ENCODE measurements at regions not wholly inside any gene's neighbourhood (a gene's known extent, or its start where the extent isn't known, plus 50 kb on each side); places are given as distances from the start of the nearest gene placed in this dataset.

DNA sequence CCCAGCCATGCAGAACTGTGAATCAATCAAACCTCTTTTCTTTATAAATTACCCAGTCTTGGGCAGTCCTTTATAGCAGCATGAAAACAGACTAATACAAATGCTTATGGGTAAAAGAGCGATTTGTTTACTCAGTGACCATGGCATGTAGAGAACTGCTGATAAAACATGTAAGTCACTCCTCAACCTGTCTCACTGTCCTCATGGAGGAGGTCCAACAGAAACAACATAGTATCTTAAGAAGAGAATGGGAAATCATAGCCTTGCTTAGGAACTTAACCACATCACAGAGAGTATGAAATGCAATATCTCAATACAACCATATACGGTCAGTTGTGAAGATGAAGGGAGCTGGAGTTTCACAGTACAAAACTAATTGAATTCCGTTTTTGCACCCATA is 1734.0 kb upstream of the RAG2 start:
- DNase-seq (ENCODE audit: low spot score in 2 of 2), result no peak
- no peak for FAIRE-seq

DNA sequence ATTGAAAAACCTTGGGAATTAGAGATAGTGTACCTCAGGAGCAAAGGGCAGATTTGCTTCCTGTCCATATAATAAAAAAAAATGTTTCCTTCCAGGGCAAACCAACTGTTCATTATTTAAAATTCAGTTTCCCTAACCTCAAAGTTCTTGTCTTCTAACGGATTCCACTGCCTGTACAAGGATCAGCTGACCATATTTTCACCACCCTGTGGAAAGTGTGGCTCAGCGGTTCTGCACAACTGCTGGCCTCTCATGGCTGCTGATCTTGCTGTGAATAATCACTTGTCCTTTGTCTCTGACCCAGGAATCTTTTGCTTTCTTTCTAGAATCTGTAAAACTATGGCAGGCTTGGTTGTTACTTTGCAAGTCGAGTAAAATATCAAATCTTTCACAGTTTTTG is 1732.5 kb upstream of the RAG2 start:
- FAIRE-seq, result no peak
- DNase-seq (ENCODE audit: low spot score in 2 of 2), result no peak

DNA sequence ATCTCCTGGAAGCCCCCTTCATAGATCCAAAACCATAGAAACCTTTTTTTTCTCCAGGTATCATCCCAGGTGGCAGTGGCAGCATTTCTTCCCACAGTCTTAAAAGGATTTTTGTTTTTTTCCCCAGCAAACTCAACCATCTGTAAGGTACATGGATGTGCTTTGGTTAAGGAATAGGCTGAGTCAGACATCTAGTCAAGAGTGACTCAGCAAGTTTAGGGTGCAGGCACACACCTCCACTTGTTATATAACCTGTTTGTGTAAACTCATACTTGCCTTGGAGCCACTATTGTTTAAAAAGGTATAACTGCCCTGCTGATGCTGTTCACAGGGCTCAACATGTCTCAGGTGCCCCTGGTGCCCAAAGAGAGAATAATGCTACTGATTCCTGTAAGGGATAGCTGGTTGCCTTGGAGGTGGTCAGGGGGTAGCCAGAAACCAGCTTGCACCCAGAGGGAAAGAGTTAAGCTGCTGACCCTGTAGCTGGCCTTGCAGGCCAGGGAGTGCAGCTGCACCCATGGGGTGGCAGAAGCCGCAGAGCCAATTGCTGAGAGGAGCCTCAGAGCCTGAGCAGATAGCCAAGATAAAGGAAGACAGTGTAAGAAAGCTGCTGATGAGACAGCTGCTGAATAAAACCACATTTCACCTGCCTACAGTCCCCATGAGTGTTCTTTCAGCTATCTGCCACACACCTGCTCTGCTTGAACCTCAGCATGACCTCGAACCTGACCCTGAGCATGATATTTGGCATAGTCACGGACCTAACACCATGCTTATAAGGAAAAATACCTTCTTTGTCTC is 1726.1 kb upstream of the RAG2 start:
- FAIRE-seq (no peak), DNase-seq (ENCODE audit: low spot score in 2 of 2) (no peak)

DNA sequence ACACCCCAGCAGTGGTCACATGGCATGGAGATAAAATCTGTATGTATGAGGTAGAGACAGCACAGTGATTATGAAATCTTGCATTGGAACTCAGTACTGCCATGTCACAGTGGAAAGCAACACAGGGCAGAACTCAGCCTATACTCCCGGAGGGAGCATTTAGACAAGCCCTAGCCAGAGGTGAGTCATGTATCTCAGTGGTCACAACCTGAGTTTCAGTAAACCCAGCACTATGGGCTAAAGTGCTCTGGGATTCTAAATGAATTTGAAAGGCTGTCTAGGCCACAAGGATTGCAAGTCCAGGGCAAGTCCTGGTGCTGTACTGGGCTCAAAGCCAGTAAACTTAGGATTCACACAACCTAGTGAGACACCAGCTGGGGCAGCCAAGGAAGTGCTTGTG is 1717.1 kb upstream of the RAG2 start:
- DNase-seq (ENCODE audit: low spot score in 2 of 2) (no peak), FAIRE-seq (no peak)

DNA sequence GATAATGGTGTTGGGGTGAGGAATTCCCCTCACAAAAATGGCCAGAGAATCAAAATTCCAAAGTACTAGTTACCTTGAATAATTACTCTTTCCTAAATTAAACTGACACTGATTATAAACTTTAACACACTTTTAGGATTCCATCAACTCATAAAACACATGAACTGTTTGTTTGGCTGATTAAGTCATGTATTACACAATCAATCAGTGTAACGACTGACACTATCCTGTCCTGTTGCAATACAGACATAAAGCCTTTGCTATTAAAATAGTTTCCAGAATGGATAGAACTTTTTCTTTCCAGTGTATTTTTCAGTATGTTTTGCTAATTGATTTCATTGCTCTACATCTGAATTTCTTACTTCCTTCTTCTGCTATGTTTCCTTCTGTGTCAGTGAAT is 1709.4 kb upstream of the RAG2 start:
- no peak for DNase-seq (ENCODE audit: low spot score in 2 of 2)
- no peak for FAIRE-seq

DNA sequence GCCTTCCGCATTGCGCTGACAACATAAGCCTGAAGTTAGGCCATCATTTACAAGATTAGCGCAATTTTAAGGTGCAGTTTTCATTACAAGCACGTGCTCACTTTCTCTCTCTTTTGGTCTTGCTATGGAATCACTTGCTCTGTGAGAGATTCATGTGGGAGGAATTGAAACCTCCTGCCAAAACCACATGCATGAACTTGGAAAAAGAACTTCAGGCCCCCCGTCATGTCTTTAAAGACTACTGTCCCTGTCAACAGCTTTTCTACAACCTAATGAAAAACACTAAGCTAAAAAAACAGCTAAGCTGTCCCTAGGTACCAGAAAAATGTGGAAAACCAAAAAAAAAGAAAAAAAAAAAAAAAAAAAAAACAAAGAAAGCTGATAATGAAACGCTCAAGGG is 1707.6 kb upstream of the RAG2 start:
- no peak for DNase-seq (ENCODE audit: low spot score in 2 of 2)
- no peak for FAIRE-seq

DNA sequence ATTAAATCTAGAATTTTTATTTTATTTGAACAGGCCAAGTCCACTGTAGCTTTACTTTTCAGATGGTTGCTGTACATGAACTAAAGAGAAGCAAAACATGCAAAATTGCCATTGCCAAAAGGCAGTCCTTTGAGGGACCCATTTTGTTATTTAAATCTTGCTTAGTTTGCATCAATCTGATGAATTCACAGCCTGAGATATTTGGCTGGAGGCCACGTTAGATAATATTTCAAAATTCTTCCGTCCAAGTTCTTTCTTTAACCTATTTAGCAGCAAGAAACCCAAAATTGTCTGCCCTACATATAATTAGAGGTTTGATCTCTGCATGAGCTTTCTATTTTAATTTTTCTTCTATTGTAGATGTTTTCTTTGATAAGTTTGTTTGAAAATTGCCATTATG is 1706.9 kb upstream of the RAG2 start:
- DNase-seq (ENCODE audit: low spot score in 2 of 2), result no peak
- no peak for FAIRE-seq

DNA sequence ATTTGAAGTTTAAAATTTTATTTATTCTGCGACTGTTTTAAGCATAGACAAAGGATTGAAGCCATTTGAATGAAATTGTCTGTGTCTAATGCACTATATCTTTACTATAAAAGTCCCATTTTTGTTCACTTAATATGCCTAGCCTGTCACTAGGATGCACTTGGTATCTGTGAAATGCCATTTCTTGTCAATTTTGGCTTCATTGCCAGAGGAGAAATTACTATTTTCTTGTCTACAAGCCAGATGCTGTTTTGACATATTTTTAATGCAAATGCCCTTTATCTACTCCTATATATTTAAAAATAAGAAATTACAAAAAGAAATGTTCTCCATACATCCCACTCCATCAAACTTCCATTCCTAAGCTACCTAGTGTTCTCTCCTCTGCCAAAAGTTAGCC is 1704.5 kb upstream of the RAG2 start:
- FAIRE-seq (no peak), DNase-seq (ENCODE audit: low spot score in 2 of 2) (no peak)

DNA sequence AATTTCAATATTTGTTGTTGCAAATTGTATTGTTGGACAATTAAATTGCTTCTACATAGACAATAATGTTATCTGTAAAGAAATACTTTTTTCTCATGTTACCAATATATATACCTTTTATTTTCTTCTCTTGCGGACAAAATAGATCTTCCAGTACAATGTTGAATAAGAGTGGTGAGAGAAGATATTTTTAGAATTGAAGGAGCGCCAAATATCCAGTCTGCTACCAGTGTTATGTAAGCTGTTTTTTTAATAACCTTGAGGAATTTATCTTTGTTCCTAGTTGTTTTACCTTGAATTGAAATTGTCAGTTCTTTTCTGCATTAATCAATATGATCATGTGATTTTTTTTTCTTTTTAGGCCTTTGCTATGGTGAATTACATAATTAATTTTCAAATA is 1702.5 kb upstream of the RAG2 start:
- FAIRE-seq, result no peak

DNA sequence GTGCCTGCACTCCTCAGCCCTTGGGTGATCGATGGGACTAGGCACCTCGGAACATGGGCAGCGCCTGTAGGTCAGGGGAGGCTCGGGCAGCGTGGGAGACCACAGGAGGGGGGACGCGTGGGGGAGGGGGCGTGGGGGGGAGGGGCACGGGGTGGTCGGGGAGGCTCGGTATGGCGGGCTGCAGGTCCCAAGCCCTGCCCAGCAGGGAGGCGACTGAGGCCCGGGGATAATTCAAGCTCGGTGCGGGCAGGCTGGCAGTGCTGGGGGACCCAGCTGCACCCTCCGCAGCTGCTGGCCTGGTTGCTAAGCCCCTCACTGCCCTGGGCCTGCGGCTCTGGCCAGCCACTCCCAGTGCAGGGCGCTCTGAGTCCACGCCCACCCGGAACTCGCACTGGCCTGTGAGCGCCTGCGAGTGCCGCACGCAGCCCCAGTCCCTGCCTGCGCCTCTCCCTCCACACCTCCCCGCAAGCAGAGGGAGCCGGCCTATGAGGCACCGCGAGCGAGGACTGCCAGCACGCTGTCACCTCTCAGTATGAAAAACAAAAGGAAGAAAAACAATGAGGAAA is 1698.3 kb upstream of the RAG2 start:
- DNase-seq (ENCODE audit: low spot score in 2 of 2), result no peak
- no peak for FAIRE-seq

More for the DNA sequence above, 1702.5 kb upstream of the RAG2 start:
- no peak for DNase-seq (ENCODE audit: low spot score in 2 of 2)

DNA sequence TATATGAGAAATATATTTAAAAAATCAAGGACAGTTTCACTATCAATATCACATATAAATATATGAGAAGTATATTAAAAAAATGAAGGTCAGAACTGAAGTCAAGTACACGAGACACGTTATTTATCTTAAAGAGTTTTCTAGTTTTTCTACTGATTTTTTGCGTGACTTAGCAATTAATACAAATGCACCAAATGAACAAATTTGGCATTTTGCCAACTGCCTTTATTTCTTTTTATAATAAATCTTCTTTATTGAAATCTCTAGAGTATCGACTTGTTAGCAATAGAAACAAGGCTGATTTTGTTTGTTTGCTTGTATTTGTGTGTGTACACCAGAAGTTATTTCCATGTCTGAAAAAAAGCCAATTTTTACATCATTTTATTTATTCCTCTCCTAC is 1684.7 kb upstream of the RAG2 start:
- DNase-seq (ENCODE audit: low spot score in 2 of 2) (no peak), FAIRE-seq (peak; percentile 3)

DNA sequence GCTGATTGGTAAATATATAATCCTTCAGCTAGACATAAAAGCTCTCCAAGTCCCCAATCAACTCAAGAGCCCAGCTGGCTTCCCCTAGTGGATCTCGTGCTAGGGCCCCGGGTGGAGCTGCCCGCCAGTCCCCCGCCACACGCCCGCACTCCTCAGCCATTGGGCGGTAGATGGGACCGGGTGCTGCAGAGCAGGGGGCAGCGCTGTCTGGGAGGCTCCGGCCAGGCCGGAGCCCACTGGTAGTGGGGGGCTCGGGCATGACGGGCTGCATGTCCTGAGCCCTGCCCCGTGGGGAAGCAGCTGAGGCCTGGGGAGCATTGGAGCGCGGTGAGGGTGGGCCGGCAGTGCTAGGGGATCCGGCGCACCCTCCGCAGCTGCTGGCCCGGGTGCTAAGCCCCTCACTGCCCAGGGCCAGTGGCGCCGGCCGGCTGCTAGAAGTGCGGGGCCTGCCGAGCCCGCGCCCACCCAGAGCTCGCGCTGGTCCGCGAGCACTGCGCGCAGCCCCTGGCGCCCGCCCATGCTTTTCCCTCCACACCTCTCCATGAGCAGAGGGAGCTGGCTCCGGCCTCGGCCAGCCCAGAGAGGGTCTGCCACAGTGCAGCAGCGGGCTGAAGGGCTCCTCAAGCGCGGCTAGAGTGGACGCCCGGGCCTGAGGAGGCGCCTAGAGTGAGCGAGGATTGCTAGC is 1680.6 kb upstream of the RAG2 start:
- FAIRE-seq, result no peak
- no peak for DNase-seq (ENCODE audit: low spot score in 2 of 2)

DNA sequence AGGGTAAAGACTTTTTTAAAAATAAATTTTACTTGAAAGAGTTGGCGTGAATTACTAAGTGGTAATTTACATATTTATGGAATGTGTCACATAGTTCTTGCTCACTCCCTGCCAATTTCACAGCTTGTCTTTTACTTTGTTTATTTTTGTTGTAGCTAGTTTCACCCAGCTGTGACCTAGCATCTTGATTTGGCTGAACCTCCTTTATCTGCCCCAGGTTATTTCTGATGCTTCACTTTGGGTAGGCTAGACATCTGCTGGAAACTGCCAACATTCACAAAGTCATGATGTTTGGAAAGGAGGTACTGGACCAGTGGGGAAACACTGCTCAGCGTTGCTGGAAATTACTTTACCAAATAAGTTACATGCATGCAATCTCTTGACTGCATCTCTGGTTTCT is 1676.0 kb upstream of the RAG2 start:
- FAIRE-seq (no peak), DNase-seq (ENCODE audit: low spot score in 2 of 2) (no peak)

DNA sequence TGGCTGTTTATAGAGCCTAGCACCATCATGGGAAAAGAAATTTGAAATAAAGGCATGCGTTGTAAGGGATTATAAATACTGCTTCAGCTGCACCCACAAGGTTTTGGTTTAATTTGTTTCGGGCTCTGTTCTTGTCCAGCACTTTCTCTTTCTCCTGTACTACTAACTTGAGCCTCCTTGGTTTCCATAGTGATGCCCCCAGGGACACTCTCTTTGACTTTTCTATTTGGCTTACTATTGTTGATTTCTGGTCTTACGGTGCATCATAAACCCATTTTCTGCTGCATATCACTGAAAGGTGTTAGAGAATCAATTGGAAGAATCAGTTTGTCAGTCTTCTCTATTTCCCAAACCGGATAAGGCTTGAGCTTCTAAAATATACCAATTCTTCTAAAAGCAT is 1674.3 kb upstream of the RAG2 start:
- no peak for FAIRE-seq
- no peak for DNase-seq (ENCODE audit: low spot score in 2 of 2)

DNA sequence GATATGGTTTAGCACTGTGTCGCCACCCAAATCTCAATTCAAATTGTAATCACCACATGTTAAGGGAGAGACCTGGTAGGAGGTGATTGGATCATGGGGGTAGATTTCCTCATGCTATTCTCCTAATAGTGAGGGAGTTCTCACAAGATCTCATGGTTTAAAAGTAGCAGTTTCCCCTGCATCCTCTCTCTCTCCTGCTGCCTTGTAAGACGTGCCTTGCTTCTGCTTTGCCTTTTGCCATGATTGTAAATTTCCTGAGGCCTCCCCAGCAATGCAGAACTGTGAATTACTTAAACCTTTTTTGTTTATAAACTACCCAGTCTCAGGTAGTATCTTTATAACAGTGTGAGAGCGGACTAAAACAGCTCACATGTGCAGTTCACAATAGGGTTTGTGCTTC is 1668.7 kb upstream of the RAG2 start:
- no peak for FAIRE-seq
- DNase-seq (ENCODE audit: low spot score in 2 of 2), result no peak

DNA sequence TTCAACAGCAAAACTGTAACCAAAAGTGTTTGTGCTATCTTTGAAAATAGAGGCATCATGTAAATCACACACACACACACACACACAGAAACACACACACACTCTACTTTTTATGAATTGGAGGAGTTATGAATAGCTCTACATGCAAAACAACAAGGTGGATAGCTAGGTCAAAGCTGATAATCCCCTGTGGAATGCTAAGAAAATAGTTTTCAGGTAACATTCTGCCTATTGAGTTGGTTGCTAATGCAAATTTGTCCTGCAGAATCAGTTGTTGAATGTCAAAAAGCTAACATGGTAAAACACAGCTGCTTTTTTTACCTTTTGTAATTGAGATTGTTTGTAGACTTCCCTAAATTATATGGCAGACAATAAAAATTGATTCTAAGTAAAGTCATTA is 1658.4 kb upstream of the RAG2 start:
- no peak for FAIRE-seq
- DNase-seq (ENCODE audit: low spot score in 2 of 2), result no peak

DNA sequence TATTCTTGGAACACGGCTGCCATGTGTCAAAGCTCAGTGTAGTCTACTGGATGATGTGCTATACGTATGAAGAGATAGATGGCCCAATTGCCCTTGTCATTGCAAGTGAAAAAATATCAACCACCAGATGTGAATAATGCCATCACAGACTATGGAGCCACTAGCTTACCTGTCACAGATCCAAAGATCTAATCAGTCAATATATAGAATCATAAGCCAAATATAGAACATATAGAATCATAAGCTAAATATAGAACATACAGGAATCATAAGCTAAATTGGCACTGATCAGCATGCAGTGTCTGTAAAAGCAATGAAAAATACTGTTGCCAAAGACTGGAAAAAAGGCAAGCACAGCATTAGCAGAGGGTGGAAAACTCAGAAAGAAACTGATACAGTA is 1656.9 kb upstream of the RAG2 start:
- FAIRE-seq (no peak), DNase-seq (ENCODE audit: low spot score in 2 of 2) (no peak)

DNA sequence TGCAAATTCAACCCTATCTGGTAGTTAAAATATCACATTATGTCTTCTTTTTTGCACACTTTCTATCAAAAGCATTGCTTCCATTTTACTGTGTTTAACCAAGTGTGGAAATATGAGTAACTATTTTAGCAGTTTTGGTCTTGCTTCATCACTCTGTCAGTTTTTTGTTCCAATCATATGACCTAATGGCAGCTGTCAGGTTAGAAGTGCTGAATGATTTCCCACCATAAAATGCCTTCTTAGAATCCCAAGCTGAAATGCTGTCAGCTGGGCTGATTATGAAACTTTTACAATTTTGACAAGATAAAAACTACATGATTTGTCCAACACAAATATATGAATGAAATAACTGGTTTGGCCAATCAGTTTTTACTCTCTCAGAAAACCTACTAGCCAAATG is 1654.6 kb upstream of the RAG2 start:
- DNase-seq (ENCODE audit: low spot score in 2 of 2) (no peak), FAIRE-seq (no peak)

DNA sequence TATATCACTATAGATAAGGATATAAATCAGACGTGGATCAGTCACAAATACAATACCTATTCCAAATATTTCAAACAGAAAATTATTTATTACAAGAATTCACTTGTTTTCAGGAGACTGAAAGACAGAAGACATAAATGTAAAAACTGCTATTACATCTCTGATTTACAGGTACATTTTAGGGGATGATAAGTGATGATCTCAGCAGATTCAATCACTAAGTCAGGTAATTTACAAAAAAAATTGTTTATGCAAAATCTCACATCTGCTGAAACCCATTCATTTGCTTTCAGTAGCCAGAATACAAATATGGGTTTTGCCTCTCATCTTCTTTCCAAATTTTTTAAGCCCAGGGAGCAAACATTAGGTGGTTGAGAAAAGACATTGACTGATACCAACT is 1648.4 kb upstream of the RAG2 start:
- FAIRE-seq, result no peak
- DNase-seq (ENCODE audit: low spot score in 2 of 2), result no peak

DNA sequence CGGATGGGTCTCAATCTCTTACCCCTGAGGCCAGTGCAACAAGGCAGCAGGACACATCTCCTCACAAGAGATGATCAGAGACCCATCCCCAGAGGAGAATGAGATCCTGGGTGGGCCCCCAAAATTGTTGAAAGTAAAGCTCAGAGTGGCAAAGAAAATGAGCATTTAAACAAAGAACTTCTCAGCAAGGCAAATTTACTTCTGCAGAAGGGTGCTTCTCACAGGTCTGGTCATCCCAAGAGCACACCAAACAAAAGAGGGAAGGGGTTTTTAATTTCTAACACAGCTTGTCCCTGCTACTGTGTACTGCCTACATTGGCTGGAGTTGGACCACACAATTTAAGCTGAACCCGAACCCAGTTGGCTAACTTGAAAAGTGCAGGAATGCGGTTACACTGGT is 1628.6 kb upstream of the RAG2 start:
- FAIRE-seq (no peak), DNase-seq (ENCODE audit: low spot score in 2 of 2) (no peak)

DNA sequence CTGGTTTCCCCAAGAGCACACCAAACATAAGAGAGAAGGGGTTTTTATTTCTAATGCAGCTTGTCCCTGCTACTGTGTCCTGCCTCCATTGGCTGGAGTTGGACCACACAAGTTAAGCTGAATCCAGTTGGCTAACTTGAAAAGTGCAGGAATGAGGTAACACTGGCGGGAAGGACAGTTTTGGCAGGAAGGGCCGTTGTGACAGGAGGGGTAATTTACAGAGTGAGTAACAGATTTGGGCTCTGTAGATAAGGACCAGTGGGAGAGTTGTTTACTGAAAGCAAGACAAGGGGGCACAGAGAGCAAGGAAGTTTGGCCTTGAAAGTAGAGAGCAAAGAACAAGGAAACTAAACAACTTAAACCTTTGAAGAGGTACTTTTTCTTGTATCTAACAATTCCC is 1623.3 kb upstream of the RAG2 start:
- no peak for FAIRE-seq

DNA sequence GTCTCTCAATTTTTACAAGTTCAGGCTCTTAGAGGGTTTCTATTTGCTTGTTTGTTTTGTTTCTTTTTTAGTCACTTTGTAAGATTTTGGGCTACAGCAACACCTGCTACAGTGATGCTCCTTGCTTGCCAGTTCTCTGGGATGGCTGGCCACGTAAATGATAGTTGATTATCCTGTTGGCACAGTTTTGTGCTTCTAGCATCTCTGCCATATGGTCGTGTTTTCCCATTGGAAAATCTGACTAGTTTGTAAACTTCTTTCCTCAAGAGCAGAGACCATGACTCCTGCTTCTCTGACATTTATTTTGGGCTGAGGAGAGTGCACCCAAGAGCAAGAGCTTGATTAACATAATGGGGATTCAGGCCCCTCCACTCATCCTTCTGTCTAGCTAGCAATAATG is 1621.6 kb upstream of the RAG2 start:
- DNase-seq (ENCODE audit: low spot score in 2 of 2) (no peak), FAIRE-seq (no peak)

More for the DNA sequence above, 1623.3 kb upstream of the RAG2 start:
- no peak for DNase-seq (ENCODE audit: low spot score in 2 of 2)

All from frontal cortex (tissue), 3 donors.